ENCODE measurements at regions not wholly inside any gene's neighbourhood (a gene's known extent, or its start where the extent isn't known, plus 50 kb on each side); places are given as distances from the start of the nearest gene placed in this dataset.

- DNase-seq, result no peak
- no peaks in the 10 kb centered on the region for H3K36me3 ChIP-seq
- no peak overlapping the region for H3K4me3 ChIP-seq (ENCODE audit: low read depth, low read length)
- TF ChIP-seq CTCF (IDR thresholded peaks at IDR 0.05; ENCODE audit: low read depth, low read length), result no peak
- H3K27me3 ChIP-seq (ENCODE audit: insufficient read depth, low read depth, severe bottlenecking), result no peaks in the 10 kb centered on the region
- H3K27ac ChIP-seq, result no peak overlapping the region
- H3K9me3 ChIP-seq (ENCODE audit: severe bottlenecking), result no peaks in the 10 kb centered on the region
Observed at GRCh38 chr14:65195042-65195719, 92.9 kb upstream of the MAX start.

- Histone ChIP-seq H3K4me3 (ENCODE audit: low read depth, low read length) (no peak overlapping the region), H3K27ac (no peak overlapping the region)
Observed at GRCh38 chr14:65198346-65198745, 96.0 kb upstream of the MAX start.

GRCh38 chr14:65200454-65200853 is 98.1 kb upstream of the MAX start:
- DNase-seq, result no peak
- Histone ChIP-seq H3K27ac (no peak overlapping the region), H3K9me3 (ENCODE audit: severe bottlenecking) (peaks cover 3% of the 10 kb centered on the region), H3K36me3 (no peaks in the 10 kb centered on the region), H3K4me3 (ENCODE audit: low read depth, low read length) (no peak overlapping the region), H3K27me3 (ENCODE audit: insufficient read depth, low read depth, severe bottlenecking) (no peaks in the 10 kb centered on the region)
- TF ChIP-seq CTCF (IDR thresholded peaks at IDR 0.05; ENCODE audit: low read depth, low read length), result no peak

More at GRCh38 chr14:65198346-65198745, 96.0 kb upstream of the MAX start:
- Histone ChIP-seq H3K36me3 (no peaks in the 10 kb centered on the region), H3K27me3 (ENCODE audit: insufficient read depth, low read depth, severe bottlenecking) (no peaks in the 10 kb centered on the region), H3K9me3 (ENCODE audit: severe bottlenecking) (peaks cover 3% of the 10 kb centered on the region)
- TF ChIP-seq CTCF (IDR thresholded peaks at IDR 0.05; ENCODE audit: low read depth, low read length), result no peak
- DNase-seq, result no peak

- no peak for DNase-seq
- Histone ChIP-seq H3K36me3 (no peaks in the 10 kb centered on the region), H3K4me3 (ENCODE audit: low read depth, low read length) (no peak overlapping the region), H3K27me3 (ENCODE audit: insufficient read depth, low read depth, severe bottlenecking) (no peaks in the 10 kb centered on the region), H3K9me3 (ENCODE audit: severe bottlenecking) (peaks cover 3% of the 10 kb centered on the region), H3K27ac (no peak overlapping the region)
- TF ChIP-seq CTCF (IDR thresholded peaks at IDR 0.05; ENCODE audit: low read depth, low read length), result no peak
Observed at GRCh38 chr14:65203574-65203973, 101.3 kb upstream of the MAX start.

GRCh38 chr14:65204056-65204455 is 101.7 kb upstream of the MAX start:
- Histone ChIP-seq H3K36me3 (no peaks in the 10 kb centered on the region), H3K4me3 (ENCODE audit: low read depth, low read length) (no peak overlapping the region), H3K27ac (no peak overlapping the region), H3K9me3 (ENCODE audit: severe bottlenecking) (peaks cover 3% of the 10 kb centered on the region), H3K27me3 (ENCODE audit: insufficient read depth, low read depth, severe bottlenecking) (no peaks in the 10 kb centered on the region)
- no peak for DNase-seq
- TF ChIP-seq CTCF (IDR thresholded peaks at IDR 0.05; ENCODE audit: low read depth, low read length), result no peak

- no peak for DNase-seq
- no peaks in the 10 kb centered on the region for H3K36me3 ChIP-seq
- no peak for TF ChIP-seq CTCF (IDR thresholded peaks at IDR 0.05; ENCODE audit: low read depth, low read length)
- no peak overlapping the region for H3K27ac ChIP-seq
- H3K9me3 ChIP-seq (ENCODE audit: severe bottlenecking), result peaks cover 3% of the 10 kb centered on the region
- H3K4me3 ChIP-seq (ENCODE audit: low read depth, low read length), result no peak overlapping the region
- H3K27me3 ChIP-seq (ENCODE audit: insufficient read depth, low read depth, severe bottlenecking), result no peaks in the 10 kb centered on the region
Observed at GRCh38 chr14:65206078-65206447, 103.7 kb upstream of the MAX start.

Measured in WERI-Rb-1 (cell line).